ENCODE measurements at regions not wholly inside any gene's neighbourhood (a gene's known extent, or its start where the extent isn't known, plus 50 kb on each side); places are given as distances from the start of the nearest gene placed in this dataset.

DNA sequence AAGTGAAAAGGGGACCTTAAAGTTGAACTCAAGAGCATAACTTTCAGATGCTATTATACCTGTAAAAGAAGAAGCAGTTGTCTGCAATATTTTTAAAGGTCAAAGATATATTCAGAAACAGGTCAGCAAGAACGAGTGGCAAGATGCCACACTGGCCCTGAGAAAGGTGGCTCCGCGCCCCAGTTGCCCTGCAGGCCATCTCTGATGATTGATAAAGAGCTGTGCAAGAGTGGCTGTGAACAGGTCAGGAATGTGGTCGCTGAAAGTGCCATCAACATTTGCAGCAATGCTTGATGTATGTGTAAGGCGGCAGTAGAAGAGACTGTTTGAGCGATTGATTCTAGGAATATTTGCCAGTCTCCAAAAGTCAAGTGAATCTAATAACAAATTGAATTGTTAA, 664.2 kb upstream of the SLC10A2 start:
- WGBS, 2 experiments (ENCODE audit: insufficient coverage in 1 of 2, insufficient read length in 1 of 2), result 88 to 93% methylated on average over 4 to 6 of the region's 6 CpGs
- no peak for DNase-seq
- Histone ChIP-seq H3K9ac (ENCODE audit: extremely low read depth, low read length, poor library complexity, severe bottlenecking) (no peak overlapping the region), H3K9me3 (ENCODE audit: control insufficient read depth, low read length) (no peaks in the 10 kb centered on the region), H3K36me3 (ENCODE audit: control insufficient read depth, insufficient read depth, low read length) (no peaks in the 10 kb centered on the region), H3K4me3 (ENCODE audit: low read length) (no peak overlapping the region), H3K27ac (ENCODE audit: low read depth, low read length) (no peak overlapping the region), H3K4me1 (ENCODE audit: control insufficient read depth, insufficient read depth, low read length) (no peaks in the 10 kb centered on the region), H3K27me3 (ENCODE audit: control insufficient read depth, insufficient read depth, low read length, poor library complexity, severe bottlenecking) (no peaks in the 10 kb centered on the region)
- Mint-ChIP-seq H3K4me1 (peaks cover 2% of the 10 kb centered on the region), H3K4me3 (no peak overlapping the region), H3K9me3 (no peaks in the 10 kb centered on the region), H3K36me3 (ENCODE audit: low read depth) (no peaks in the 10 kb centered on the region), H3K27ac (no peak overlapping the region), H3K27me3 (ENCODE audit: insufficient read depth) (no peaks in the 10 kb centered on the region)
- TF ChIP-seq, protein P1, sequence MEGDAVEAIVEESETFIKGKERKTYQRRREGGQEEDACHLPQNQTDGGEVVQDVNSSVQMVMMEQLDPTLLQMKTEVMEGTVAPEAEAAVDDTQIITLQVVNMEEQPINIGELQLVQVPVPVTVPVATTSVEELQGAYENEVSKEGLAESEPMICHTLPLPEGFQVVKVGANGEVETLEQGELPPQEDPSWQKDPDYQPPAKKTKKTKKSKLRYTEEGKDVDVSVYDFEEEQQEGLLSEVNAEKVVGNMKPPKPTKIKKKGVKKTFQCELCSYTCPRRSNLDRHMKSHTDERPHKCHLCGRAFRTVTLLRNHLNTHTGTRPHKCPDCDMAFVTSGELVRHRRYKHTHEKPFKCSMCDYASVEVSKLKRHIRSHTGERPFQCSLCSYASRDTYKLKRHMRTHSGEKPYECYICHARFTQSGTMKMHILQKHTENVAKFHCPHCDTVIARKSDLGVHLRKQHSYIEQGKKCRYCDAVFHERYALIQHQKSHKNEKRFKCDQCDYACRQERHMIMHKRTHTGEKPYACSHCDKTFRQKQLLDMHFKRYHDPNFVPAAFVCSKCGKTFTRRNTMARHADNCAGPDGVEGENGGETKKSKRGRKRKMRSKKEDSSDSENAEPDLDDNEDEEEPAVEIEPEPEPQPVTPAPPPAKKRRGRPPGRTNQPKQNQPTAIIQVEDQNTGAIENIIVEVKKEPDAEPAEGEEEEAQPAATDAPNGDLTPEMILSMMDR (conservative IDR thresholded peaks at IDR 0.05), result no peak

DNA sequence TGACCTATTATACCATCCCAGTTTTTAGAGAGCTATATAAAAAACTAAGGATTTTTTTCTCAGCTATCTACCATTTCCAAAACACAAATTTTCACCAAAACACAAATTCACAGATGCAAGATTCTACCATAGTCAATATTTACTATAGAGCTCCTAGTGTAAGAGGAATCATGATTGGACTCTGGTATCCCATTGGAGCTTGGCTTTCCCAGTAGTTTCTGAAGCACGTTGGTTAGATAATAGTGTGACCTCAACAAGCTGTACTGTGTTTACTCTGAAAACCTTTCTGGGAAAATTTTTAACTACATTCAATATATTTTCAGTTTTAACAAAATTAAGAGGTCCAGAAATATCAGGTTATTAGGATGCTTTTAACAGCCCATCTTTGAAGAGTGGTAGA, 660.6 kb upstream of the SLC10A2 start:
- H3K4me3 Mint-ChIP-seq, result no peak overlapping the region
- H3K27ac ChIP-seq (ENCODE audit: low read depth, low read length), result no peak overlapping the region
- 100% methylated on average over 1 of the region's 1 CpG; no CpG with 5 or more reads in 1 of the 2 experiments for WGBS, 2 experiments (ENCODE audit: insufficient coverage in 1 of 2, insufficient read length in 1 of 2)
- no peaks in the 10 kb centered on the region for H3K9me3 Mint-ChIP-seq
- no peaks in the 10 kb centered on the region for H3K36me3 Mint-ChIP-seq (ENCODE audit: low read depth)
- no peaks in the 10 kb centered on the region for H3K9me3 ChIP-seq (ENCODE audit: control insufficient read depth, low read length)
- H3K27ac Mint-ChIP-seq, result no peak overlapping the region
- no peak overlapping the region for H3K4me3 ChIP-seq (ENCODE audit: low read length)
- no peaks in the 10 kb centered on the region for H3K27me3 Mint-ChIP-seq (ENCODE audit: insufficient read depth)
- no peak for DNase-seq
- H3K36me3 ChIP-seq (ENCODE audit: control insufficient read depth, insufficient read depth, low read length), result no peaks in the 10 kb centered on the region
- no peaks in the 10 kb centered on the region for H3K4me1 ChIP-seq (ENCODE audit: control insufficient read depth, insufficient read depth, low read length)
- no peaks in the 10 kb centered on the region for H3K27me3 ChIP-seq (ENCODE audit: control insufficient read depth, insufficient read depth, low read length, poor library complexity, severe bottlenecking)
- no peaks in the 10 kb centered on the region for H3K4me1 Mint-ChIP-seq
- TF ChIP-seq, protein P1 (conservative IDR thresholded peaks at IDR 0.05), result no peak
- no peak overlapping the region for H3K9ac ChIP-seq (ENCODE audit: extremely low read depth, low read length, poor library complexity, severe bottlenecking)

DNA sequence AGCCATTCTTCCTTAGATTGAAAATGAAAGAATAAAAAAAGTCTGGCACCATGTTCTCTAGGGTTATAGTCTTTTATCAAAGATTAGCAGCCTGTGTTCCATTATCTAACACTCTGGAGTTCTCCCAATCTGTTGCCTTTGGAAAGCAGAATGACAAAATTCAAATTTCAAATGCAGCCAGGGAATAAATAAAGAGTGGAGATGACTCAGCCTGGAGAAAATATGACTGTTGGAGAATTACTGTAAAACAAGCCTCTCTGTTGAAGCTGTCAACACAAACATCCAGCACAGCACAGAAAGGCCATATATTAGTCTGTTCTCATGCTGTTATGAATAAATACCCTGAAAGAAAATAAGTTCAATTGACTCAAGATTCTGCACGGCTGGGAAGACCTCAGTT, 650.5 kb upstream of the SLC10A2 start:
- no peak overlapping the region for H3K4me3 Mint-ChIP-seq
- 43 to 50% methylated on average over 1 of the region's 1 CpG for WGBS, 2 experiments (ENCODE audit: insufficient coverage in 1 of 2, insufficient read length in 1 of 2)
- no peak overlapping the region for H3K27ac Mint-ChIP-seq
- DNase-seq, result no peak
- no peaks in the 10 kb centered on the region for H3K27me3 Mint-ChIP-seq (ENCODE audit: insufficient read depth)
- no peaks in the 10 kb centered on the region for H3K36me3 Mint-ChIP-seq (ENCODE audit: low read depth)
- H3K4me3 ChIP-seq (ENCODE audit: low read length), result no peak overlapping the region
- H3K9me3 ChIP-seq (ENCODE audit: control insufficient read depth, low read length), result peaks cover 4% of the 10 kb centered on the region
- H3K27ac ChIP-seq (ENCODE audit: low read depth, low read length), result no peak overlapping the region
- no peak overlapping the region for H3K9ac ChIP-seq (ENCODE audit: extremely low read depth, low read length, poor library complexity, severe bottlenecking)
- H3K36me3 ChIP-seq (ENCODE audit: control insufficient read depth, insufficient read depth, low read length), result no peaks in the 10 kb centered on the region
- no peaks in the 10 kb centered on the region for H3K4me1 ChIP-seq (ENCODE audit: control insufficient read depth, insufficient read depth, low read length)
- TF ChIP-seq, protein P1 (conservative IDR thresholded peaks at IDR 0.05), result no peak
- peaks cover 5% of the 10 kb centered on the region for H3K4me1 Mint-ChIP-seq
- no peaks in the 10 kb centered on the region for H3K27me3 ChIP-seq (ENCODE audit: control insufficient read depth, insufficient read depth, low read length, poor library complexity, severe bottlenecking)
- peaks cover 2% of the 10 kb centered on the region for H3K9me3 Mint-ChIP-seq

Data from endodermal cell (in vitro differentiated cells).